GM12878 (cell line): ENCODE measurements at regions not wholly inside any gene's neighbourhood (a gene's known extent, or its start where the extent isn't known, plus 50 kb on each side); places are given as distances from the start of the nearest gene placed in this dataset.

ENCODE experiments used
- ATAC-seq: fragments of 200-7000 bp; cut with Tn5 transposase; 3 replicates; pipeline ENCODE4 v1.9.1; 2020; ENCODE audit warnings: mild to moderate bottlenecking, moderate library complexity
- BruUV-seq: library from RNA; stranded (reverse); fragments of 400-500 nt; replicated peaks from 2 replicates; lab custom pipeline; 2021; lab: Mats Ljungman, UMichigan
- CTCF ChIA-PET: fragments of 300-600 bp; sonication (Branson Sonifier 250); formaldehyde crosslinking; extraction: SDS; loops from one replicate; lab custom pipeline; 2021; ENCODE audit warnings: inconsistent platforms; lab: Yijun Ruan, JAX
- POLR2A ChIA-PET: fragments of 350-600 bp; formaldehyde crosslinking; extraction: SDS; loops from one replicate; lab custom pipeline; 2021; ENCODE audit warnings: inconsistent platforms; lab: Charles Lee
- RAD21 ChIA-PET: fragments of 300-600 bp; sonication (Branson Sonifier 250); formaldehyde crosslinking; loops from one replicate; lab custom pipeline; 2023; ENCODE audit warnings: antibody characterized with exemption; ENCODE audit not compliant: unreplicated experiment; lab: Charles Lee
- SMC1A ChIA-PET: fragments of 300-600 bp; sonication (Branson Sonifier 250); formaldehyde crosslinking; loops from one replicate; lab custom pipeline; 2023; ENCODE audit not compliant: unreplicated experiment, uncharacterized antibody; lab: Charles Lee
- DNase-seq: peaks from one replicate; pipeline ENCODE4 v3.0.0-alpha.2; 2011; ENCODE audit warnings: low read depth, low spot score
- FAIRE-seq: peaks from 3 replicates; lab custom pipeline; 2011; peaks lifted over from hg19 to GRCh38; lab: Jason Lieb, UNC
- H2AFZ ChIP-seq: 2 replicates; pipeline ENCODE4 v1.6.0; 2011; ENCODE audit warnings: low read depth, low read length, control low read depth; ENCODE audit not compliant: control insufficient read depth
- H3K27ac ChIP-seq: 2 replicates; pipeline ENCODE4 v1.5.1; 2011; ENCODE audit warnings: control low read depth; ENCODE audit not compliant: control insufficient read depth, insufficient read depth
- H3K27me3 ChIP-seq, 2 experiments: replicated peaks in 1 of 2; 2 replicates each; pipeline versions ENCODE4 v1.6.0 to v1.6.1; 2011; ENCODE audit warnings: low read length in 1 of 2; ENCODE audit not compliant: control insufficient read depth in 2 of 2, insufficient read depth in 2 of 2
- H3K36me3 ChIP-seq, 2 experiments: 2 replicates each; pipeline ENCODE4 v1.5.1; 2011; ENCODE audit warnings: low read length in 1 of 2; ENCODE audit not compliant: control insufficient read depth in 2 of 2, insufficient read depth in 2 of 2
- H3K4me1 ChIP-seq: 2 replicates; pipeline ENCODE4 v1.6.1; 2011; ENCODE audit warnings: mild to moderate bottlenecking, low read length, moderate library complexity, mixed read lengths; ENCODE audit not compliant: control insufficient read depth, insufficient read depth
- H3K4me2 ChIP-seq: 2 replicates; pipeline ENCODE4 v1.6.0; 2011; ENCODE audit warnings: control low read depth; ENCODE audit not compliant: control insufficient read depth, insufficient read depth
- H3K4me3 ChIP-seq: fragments of 200-600 bp; sonication (generic); 2 replicates; pipeline ENCODE4 v1.5.1; 2016
- H3K79me2 ChIP-seq: 2 replicates; pipeline ENCODE4 v1.6.0; 2011; ENCODE audit warnings: low read length; ENCODE audit not compliant: control insufficient read depth, insufficient read depth
- H3K9ac ChIP-seq: 2 replicates; pipeline ENCODE4 v1.8.0; 2011; ENCODE audit warnings: low read length, control low read depth, mixed read lengths; ENCODE audit not compliant: control insufficient read depth, insufficient read depth
- H3K9me3 ChIP-seq: replicated peaks from 3 replicates; pipeline ENCODE4 v1.5.1; 2011; ENCODE audit warnings: mild to moderate bottlenecking, low read length; ENCODE audit not compliant: control insufficient read depth, insufficient read depth
- H4K20me1 ChIP-seq: 2 replicates; pipeline ENCODE4 v1.6.0; 2011; ENCODE audit not compliant: control insufficient read depth, insufficient read depth
- ESRRA ChIP-seq: IDR thresholded peaks from 2 replicates; pipeline ENCODE4 v1.6.1; 2012; ENCODE audit warnings: mild to moderate bottlenecking, low read length, improper control_type of control experiment
- HDAC6 ChIP-seq: fragments of 200-600 bp; sonication (generic); IDR thresholded peaks from one replicate; pipeline ENCODE4 v1.8.0; 2017; ENCODE audit warnings: antibody characterized with exemption; ENCODE audit not compliant: unreplicated experiment
- NFXL1 ChIP-seq: fragments of 450-650 bp; IDR thresholded peaks from 2 replicates; pipeline ENCODE4 v1.6.1; 2017; ENCODE audit warnings: antibody characterized with exemption, mild to moderate bottlenecking, borderline replicate concordance
- WGBS: methylation state at CpG from one replicate; pipeline ENCODE4 v1.1.6; 2016; ENCODE audit warnings: low lambda C conversion rate; ENCODE audit not compliant: insufficient replicate concordance, insufficient coverage; ENCODE audit errors: missing lambda C conversion rate; 5-methylcytosine and 5-hydroxymethylcytosine counted together
- in situ Hi-C: fragments of 300-500 bp; cut with MboI; formaldehyde crosslinking; loops from 9 replicates; pipeline ENCODE4 v1.14.3; 2018; ENCODE audit warnings: mixed read lengths
- intact Hi-C: fragments of 100-400 bp; cut with micrococcal nuclease; formaldehyde crosslinking; loops from one replicate; pipeline ENCODE4 v1.14.2; 2022; ENCODE audit not compliant: unreplicated experiment
- TF ChIP-seq, protein P1 (sequence below): IDR thresholded peaks from 2 replicates; pipeline ENCODE4 v1.6.1; 2011; ENCODE audit warnings: borderline replicate concordance, low read depth, mild to moderate bottlenecking, moderate library complexity, mixed read lengths, low read length; ENCODE audit not compliant: insufficient read depth; ENCODE audit errors: extremely low read length
- TF ChIP-seq, protein P2 (sequence below): fragments of 150-350 bp; IDR thresholded peaks from 2 replicates; pipeline ENCODE4 v1.6.1; 2016; ENCODE audit warnings: low read depth, low read length
- TF ChIP-seq, protein P3 (sequence below): IDR thresholded peaks from 2 replicates; pipeline ENCODE4 v1.6.1; 2012; ENCODE audit warnings: improper control_type of control experiment, low read depth, low read length; ENCODE audit not compliant: insufficient replicate concordance

DNA sequence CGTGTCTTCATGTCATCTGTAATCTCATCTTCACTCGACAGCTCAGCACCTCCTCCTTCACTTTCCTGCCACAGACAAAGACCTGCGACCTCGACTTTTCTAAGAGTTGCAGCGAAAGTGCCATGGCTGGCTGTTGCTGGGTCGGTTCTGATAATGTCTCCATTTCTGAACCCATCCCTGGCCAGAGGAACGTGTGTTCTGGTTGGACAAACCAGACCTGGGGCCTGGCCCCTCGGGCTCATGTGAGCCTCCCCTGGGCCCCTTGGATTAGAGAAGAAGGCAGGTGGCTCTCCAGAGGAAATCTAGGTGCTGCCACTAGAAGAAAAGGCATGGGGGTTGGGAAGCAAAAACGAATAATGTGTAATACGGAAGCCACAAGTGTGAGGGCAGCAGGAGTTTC, 273.7 kb downstream of the GLRX3 start:
- Histone ChIP-seq H3K27me3 (no peaks in the 10 kb centered on the region), H3K9me3 (no peaks in the 10 kb centered on the region), H3K27ac (no peak overlapping the region), H2AFZ (no peak overlapping the region), H3K4me3 (no peak overlapping the region), H4K20me1 (no peaks in the 10 kb centered on the region), H3K4me1 (no peaks in the 10 kb centered on the region), H3K79me2 (no peaks in the 10 kb centered on the region), H3K9ac (no peak overlapping the region), H3K4me2 (no peak overlapping the region), H3K36me3 (no peaks in the 10 kb centered on the region)
- WGBS, result 10% methylated on average over 10 of the region's 10 CpGs
- ChIA-PET CTCF (no interaction called here), POLR2A (no interaction called here), SMC1A (no interaction called here), RAD21 (no interaction called here)
- FAIRE-seq, result no peak
- in situ Hi-C loops (no loop called here), intact Hi-C loops (no loop called here)
- no peak for ATAC-seq
- TF ChIP-seq NFXL1, result no peak
- TF ChIP-seq, protein P1, sequence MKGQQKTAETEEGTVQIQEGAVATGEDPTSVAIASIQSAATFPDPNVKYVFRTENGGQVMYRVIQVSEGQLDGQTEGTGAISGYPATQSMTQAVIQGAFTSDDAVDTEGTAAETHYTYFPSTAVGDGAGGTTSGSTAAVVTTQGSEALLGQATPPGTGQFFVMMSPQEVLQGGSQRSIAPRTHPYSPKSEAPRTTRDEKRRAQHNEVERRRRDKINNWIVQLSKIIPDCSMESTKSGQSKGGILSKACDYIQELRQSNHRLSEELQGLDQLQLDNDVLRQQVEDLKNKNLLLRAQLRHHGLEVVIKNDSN, result no peak
- DNase-seq, result no peak
- no TSS peak for BruUV-seq

DNA sequence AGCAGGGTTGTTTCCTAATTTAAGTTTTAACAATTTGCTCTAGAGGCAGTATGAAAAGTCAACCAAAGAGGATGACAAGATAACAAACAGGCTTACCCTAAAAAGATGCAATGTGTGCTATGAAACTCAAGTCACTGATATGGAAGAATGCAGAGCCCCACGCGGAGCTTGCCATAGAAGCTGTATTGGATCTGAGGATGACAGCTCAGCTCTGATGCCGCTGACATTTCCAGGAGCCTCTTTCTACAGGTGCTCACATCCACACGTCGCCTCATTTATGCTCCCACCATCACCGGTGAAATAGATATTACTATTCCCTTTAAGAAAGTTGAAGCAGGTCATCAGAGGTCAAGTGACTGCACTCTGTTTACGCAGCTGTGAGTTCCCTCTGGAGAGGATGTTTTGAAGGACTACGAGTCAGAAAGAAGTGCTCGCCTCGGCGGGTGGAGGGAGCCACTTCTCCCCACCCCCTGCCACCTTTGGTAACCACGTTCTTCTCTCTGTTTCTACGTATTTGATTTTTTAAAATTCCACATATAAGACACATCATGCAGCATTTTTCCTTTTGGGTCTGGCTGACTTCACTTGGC, 275.4 kb downstream of the GLRX3 start:
- no peaks in the 10 kb centered on the region for H3K79me2 ChIP-seq
- no peak for FAIRE-seq
- POLR2A ChIA-PET, result no interaction called here

More for the DNA sequence above, 275.4 kb downstream of the GLRX3 start:
- ChIA-PET SMC1A (no interaction called here), CTCF (no interaction called here), RAD21 (no interaction called here)
- Histone ChIP-seq H3K4me2 (no peak overlapping the region), H4K20me1 (no peaks in the 10 kb centered on the region), H3K4me3 (no peak overlapping the region), H2AFZ (no peak overlapping the region), H3K36me3 (no peaks in the 10 kb centered on the region), H3K9me3 (no peaks in the 10 kb centered on the region), H3K27me3 (no peaks in the 10 kb centered on the region), H3K9ac (no peak overlapping the region), H3K27ac (no peak overlapping the region), H3K4me1 (no peaks in the 10 kb centered on the region)
- no peak for ATAC-seq
- 45% methylated on average over 13 of the region's 13 CpGs for WGBS
- BruUV-seq, result no TSS peak
- no peak for DNase-seq
- in situ Hi-C loops, result no loop called here
- TF ChIP-seq, protein P2, sequence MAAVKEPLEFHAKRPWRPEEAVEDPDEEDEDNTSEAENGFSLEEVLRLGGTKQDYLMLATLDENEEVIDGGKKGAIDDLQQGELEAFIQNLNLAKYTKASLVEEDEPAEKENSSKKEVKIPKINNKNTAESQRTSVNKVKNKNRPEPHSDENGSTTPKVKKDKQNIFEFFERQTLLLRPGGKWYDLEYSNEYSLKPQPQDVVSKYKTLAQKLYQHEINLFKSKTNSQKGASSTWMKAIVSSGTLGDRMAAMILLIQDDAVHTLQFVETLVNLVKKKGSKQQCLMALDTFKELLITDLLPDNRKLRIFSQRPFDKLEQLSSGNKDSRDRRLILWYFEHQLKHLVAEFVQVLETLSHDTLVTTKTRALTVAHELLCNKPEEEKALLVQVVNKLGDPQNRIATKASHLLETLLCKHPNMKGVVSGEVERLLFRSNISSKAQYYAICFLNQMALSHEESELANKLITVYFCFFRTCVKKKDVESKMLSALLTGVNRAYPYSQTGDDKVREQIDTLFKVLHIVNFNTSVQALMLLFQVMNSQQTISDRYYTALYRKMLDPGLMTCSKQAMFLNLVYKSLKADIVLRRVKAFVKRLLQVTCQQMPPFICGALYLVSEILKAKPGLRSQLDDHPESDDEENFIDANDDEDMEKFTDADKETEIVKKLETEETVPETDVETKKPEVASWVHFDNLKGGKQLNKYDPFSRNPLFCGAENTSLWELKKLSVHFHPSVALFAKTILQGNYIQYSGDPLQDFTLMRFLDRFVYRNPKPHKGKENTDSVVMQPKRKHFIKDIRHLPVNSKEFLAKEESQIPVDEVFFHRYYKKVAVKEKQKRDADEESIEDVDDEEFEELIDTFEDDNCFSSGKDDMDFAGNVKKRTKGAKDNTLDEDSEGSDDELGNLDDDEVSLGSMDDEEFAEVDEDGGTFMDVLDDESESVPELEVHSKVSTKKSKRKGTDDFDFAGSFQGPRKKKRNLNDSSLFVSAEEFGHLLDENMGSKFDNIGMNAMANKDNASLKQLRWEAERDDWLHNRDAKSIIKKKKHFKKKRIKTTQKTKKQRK, result no peak
- TF ChIP-seq ESRRA (no peak), HDAC6 (no peak)
- TF ChIP-seq, protein P3, sequence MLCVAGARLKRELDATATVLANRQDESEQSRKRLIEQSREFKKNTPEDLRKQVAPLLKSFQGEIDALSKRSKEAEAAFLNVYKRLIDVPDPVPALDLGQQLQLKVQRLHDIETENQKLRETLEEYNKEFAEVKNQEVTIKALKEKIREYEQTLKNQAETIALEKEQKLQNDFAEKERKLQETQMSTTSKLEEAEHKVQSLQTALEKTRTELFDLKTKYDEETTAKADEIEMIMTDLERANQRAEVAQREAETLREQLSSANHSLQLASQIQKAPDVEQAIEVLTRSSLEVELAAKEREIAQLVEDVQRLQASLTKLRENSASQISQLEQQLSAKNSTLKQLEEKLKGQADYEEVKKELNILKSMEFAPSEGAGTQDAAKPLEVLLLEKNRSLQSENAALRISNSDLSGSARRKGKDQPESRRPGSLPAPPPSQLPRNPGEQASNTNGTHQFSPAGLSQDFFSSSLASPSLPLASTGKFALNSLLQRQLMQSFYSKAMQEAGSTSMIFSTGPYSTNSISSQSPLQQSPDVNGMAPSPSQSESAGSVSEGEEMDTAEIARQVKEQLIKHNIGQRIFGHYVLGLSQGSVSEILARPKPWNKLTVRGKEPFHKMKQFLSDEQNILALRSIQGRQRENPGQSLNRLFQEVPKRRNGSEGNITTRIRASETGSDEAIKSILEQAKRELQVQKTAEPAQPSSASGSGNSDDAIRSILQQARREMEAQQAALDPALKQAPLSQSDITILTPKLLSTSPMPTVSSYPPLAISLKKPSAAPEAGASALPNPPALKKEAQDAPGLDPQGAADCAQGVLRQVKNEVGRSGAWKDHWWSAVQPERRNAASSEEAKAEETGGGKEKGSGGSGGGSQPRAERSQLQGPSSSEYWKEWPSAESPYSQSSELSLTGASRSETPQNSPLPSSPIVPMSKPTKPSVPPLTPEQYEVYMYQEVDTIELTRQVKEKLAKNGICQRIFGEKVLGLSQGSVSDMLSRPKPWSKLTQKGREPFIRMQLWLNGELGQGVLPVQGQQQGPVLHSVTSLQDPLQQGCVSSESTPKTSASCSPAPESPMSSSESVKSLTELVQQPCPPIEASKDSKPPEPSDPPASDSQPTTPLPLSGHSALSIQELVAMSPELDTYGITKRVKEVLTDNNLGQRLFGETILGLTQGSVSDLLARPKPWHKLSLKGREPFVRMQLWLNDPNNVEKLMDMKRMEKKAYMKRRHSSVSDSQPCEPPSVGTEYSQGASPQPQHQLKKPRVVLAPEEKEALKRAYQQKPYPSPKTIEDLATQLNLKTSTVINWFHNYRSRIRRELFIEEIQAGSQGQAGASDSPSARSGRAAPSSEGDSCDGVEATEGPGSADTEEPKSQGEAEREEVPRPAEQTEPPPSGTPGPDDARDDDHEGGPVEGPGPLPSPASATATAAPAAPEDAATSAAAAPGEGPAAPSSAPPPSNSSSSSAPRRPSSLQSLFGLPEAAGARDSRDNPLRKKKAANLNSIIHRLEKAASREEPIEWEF, result no peak
- intact Hi-C loops, result no loop called here
